ENCODE measurements at regions not wholly inside any gene's neighbourhood (a gene's known extent, or its start where the extent isn't known, plus 50 kb on each side); places are given as distances from the start of the nearest gene placed in this dataset.

GRCh38 chr5:92492908-92493307 is 1088.1 kb downstream of the NR2F1-AS1 start:
- no peak for TF ChIP-seq EZH2 (IDR thresholded peaks at IDR 0.05; ENCODE audit: borderline replicate concordance, low read length)
- TF ChIP-seq CTCF (IDR thresholded peaks at IDR 0.05; ENCODE audit: low read length), result no peak
- H3K4me2 ChIP-seq (ENCODE audit: low read length), result no peak overlapping the region
- no peak overlapping the region for H2AFZ ChIP-seq (ENCODE audit: low read length)

GRCh38 chr5:92484484-92484883 is 1096.5 kb downstream of the NR2F1-AS1 start:
- H3K9me2 ChIP-seq (ENCODE audit: low read depth, low read length), result no peaks in the 10 kb centered on the region
- TF ChIP-seq EZH2 (IDR thresholded peaks at IDR 0.05; ENCODE audit: borderline replicate concordance, low read length), result no peak
- TF ChIP-seq CTCF (IDR thresholded peaks at IDR 0.05; ENCODE audit: low read length), result no peak

More at GRCh38 chr5:92492908-92493307, 1088.1 kb downstream of the NR2F1-AS1 start:
- Histone ChIP-seq H3K9ac (ENCODE audit: low read length) (no peak overlapping the region), H3K9me3 (ENCODE audit: low read length) (no peaks in the 10 kb centered on the region), H3K36me3 (ENCODE audit: insufficient read depth, low read length) (no peaks in the 10 kb centered on the region), H3K27ac (ENCODE audit: low read depth, low read length, poor library complexity, severe bottlenecking) (no peak overlapping the region), H3K9me2 (ENCODE audit: low read depth, low read length) (no peaks in the 10 kb centered on the region), H4K20me1 (ENCODE audit: insufficient read depth, low read length) (no peaks in the 10 kb centered on the region), H3K4me3 (ENCODE audit: low read depth, low read length, poor library complexity, severe bottlenecking) (no peak overlapping the region), H3F3A (ENCODE audit: insufficient read depth, low read length) (no peaks in the 10 kb centered on the region), H3K4me1 (ENCODE audit: insufficient read depth, low read length, severe bottlenecking) (no peaks in the 10 kb centered on the region), H3K27me3 (ENCODE audit: insufficient read depth, low read length) (no peaks in the 10 kb centered on the region), H3K79me2 (ENCODE audit: insufficient read depth, low read length) (no peaks in the 10 kb centered on the region)

GRCh38 chr5:92472981-92473566 is 1090.0 kb upstream of the ARRDC3 start:
- Histone ChIP-seq H3K4me2 (ENCODE audit: low read length) (no peak overlapping the region), H3K9ac (ENCODE audit: low read length) (no peak overlapping the region), H3K36me3 (ENCODE audit: insufficient read depth, low read length) (no peaks in the 10 kb centered on the region), H4K20me1 (ENCODE audit: insufficient read depth, low read length) (no peaks in the 10 kb centered on the region), H3K9me2 (ENCODE audit: low read depth, low read length) (no peaks in the 10 kb centered on the region), H3F3A (ENCODE audit: insufficient read depth, low read length) (no peaks in the 10 kb centered on the region), H3K9me3 (ENCODE audit: low read length) (no peaks in the 10 kb centered on the region), H3K4me3 (ENCODE audit: low read depth, low read length, poor library complexity, severe bottlenecking) (no peak overlapping the region), H3K27ac (ENCODE audit: low read depth, low read length, poor library complexity, severe bottlenecking) (no peak overlapping the region), H3K79me2 (ENCODE audit: insufficient read depth, low read length) (no peaks in the 10 kb centered on the region), H2AFZ (ENCODE audit: low read length) (no peak overlapping the region), H3K27me3 (ENCODE audit: insufficient read depth, low read length) (no peaks in the 10 kb centered on the region), H3K4me1 (ENCODE audit: insufficient read depth, low read length, severe bottlenecking) (no peaks in the 10 kb centered on the region)
- TF ChIP-seq CTCF (IDR thresholded peaks at IDR 0.05; ENCODE audit: low read length) (no peak), EZH2 (IDR thresholded peaks at IDR 0.05; ENCODE audit: borderline replicate concordance, low read length) (no peak)

More at GRCh38 chr5:92484484-92484883, 1096.5 kb downstream of the NR2F1-AS1 start:
- H3K79me2 ChIP-seq (ENCODE audit: insufficient read depth, low read length), result no peaks in the 10 kb centered on the region
- H3K9ac ChIP-seq (ENCODE audit: low read length), result no peak overlapping the region
- no peak overlapping the region for H2AFZ ChIP-seq (ENCODE audit: low read length)
- no peaks in the 10 kb centered on the region for H3F3A ChIP-seq (ENCODE audit: insufficient read depth, low read length)
- no peak overlapping the region for H3K4me3 ChIP-seq (ENCODE audit: low read depth, low read length, poor library complexity, severe bottlenecking)
- no peaks in the 10 kb centered on the region for H3K27me3 ChIP-seq (ENCODE audit: insufficient read depth, low read length)
- H3K4me1 ChIP-seq (ENCODE audit: insufficient read depth, low read length, severe bottlenecking), result no peaks in the 10 kb centered on the region
- H3K9me3 ChIP-seq (ENCODE audit: low read length), result no peaks in the 10 kb centered on the region
- H4K20me1 ChIP-seq (ENCODE audit: insufficient read depth, low read length), result no peaks in the 10 kb centered on the region
- no peak overlapping the region for H3K27ac ChIP-seq (ENCODE audit: low read depth, low read length, poor library complexity, severe bottlenecking)
- H3K4me2 ChIP-seq (ENCODE audit: low read length), result no peak overlapping the region
- H3K36me3 ChIP-seq (ENCODE audit: insufficient read depth, low read length), result no peaks in the 10 kb centered on the region

Data from OCI-LY1 (cell line).